Skeletal muscle tissue (tissue), 3 donors: ENCODE measurements at regions not wholly inside any gene's neighbourhood (a gene's known extent, or its start where the extent isn't known, plus 50 kb on each side); places are given as distances from the start of the nearest gene placed in this dataset.

Experiments used
- H3K27ac ChIP-seq: one replicate; pipeline ENCODE4 v1.7.0; 2013; ENCODE audit warnings: mild to moderate bottlenecking, low read depth, low read length, inconsistent platforms
- H3K27me3 ChIP-seq, 3 donors: one replicate each; pipeline ENCODE4 v1.7.0; 2013; ENCODE audit warnings: low read length in 3 of 3; ENCODE audit not compliant: control insufficient read depth in 3 of 3, insufficient read depth in 3 of 3
- H3K36me3 ChIP-seq, 3 donors: one replicate each; pipeline ENCODE4 v1.7.0; 2013; ENCODE audit warnings: low read length in 3 of 3; ENCODE audit not compliant: control insufficient read depth in 3 of 3, insufficient read depth in 3 of 3
- H3K4me1 ChIP-seq, 3 donors: one replicate each; pipeline ENCODE4 v1.7.0; 2013; ENCODE audit warnings: low read length in 3 of 3, mild to moderate bottlenecking in 3 of 3; ENCODE audit not compliant: control insufficient read depth in 3 of 3, insufficient read depth in 3 of 3
- H3K4me3 ChIP-seq, 3 donors: one replicate each; pipeline ENCODE4 v1.7.0; 2013; ENCODE audit warnings: low read length in 3 of 3
- H3K9ac ChIP-seq, 3 donors: one replicate each; pipeline ENCODE4 v1.7.0; 2013; ENCODE audit warnings: low read length in 3 of 3, mild to moderate bottlenecking in 3 of 3, moderate library complexity in 2 of 3, low read depth in 1 of 3
- H3K9me3 ChIP-seq, 3 donors: one replicate each; pipeline ENCODE4 v1.7.0; 2013; ENCODE audit warnings: low read length in 3 of 3; ENCODE audit not compliant: control insufficient read depth in 3 of 3
- donor health status: Osteomylitis.

- H3K27ac ChIP-seq: no peak overlapping the region
- no peak overlapping the region for H3K9ac ChIP-seq
- no peaks in the 10 kb centered on the region for H3K9me3 ChIP-seq
- no peaks in the 10 kb centered on the region for H3K4me1 ChIP-seq
- H3K27me3 ChIP-seq: peaks cover 0 to 12% (median 3%) of the 10 kb centered on the region in 3 donors
- no peak overlapping the region for H3K4me3 ChIP-seq
- no peaks in the 10 kb centered on the region for H3K36me3 ChIP-seq
Observed at GRCh38 chr3:139293665-139294023, 50.2 kb upstream of the MRPS22 start.
